LNCaP clone FGC (cell line): ENCODE measurements at regions not wholly inside any gene's neighbourhood (a gene's known extent, or its start where the extent isn't known, plus 50 kb on each side); places are given as distances from the start of the nearest gene placed in this dataset.
A peak's percentile ranks its signal among the peaks of the same experiment; 100 is the strongest.

Experiments
- DNase-seq: peaks from one replicate; pipeline ENCODE4 v3.0.0-alpha.2; 2011; ENCODE audit warnings: low read depth
- H3K4me3 ChIP-seq: 2 replicates; pipeline ENCODE4 v1.5.1; 2011; ENCODE audit warnings: mild to moderate bottlenecking, low read depth, low read length, control low read depth
- CTCF ChIP-seq: IDR thresholded peaks from 2 replicates; pipeline ENCODE4 v1.5.1; 2012; ENCODE audit warnings: mild to moderate bottlenecking; ENCODE audit not compliant: control insufficient read depth, insufficient read depth; ENCODE audit errors: extremely low read depth

DNA sequence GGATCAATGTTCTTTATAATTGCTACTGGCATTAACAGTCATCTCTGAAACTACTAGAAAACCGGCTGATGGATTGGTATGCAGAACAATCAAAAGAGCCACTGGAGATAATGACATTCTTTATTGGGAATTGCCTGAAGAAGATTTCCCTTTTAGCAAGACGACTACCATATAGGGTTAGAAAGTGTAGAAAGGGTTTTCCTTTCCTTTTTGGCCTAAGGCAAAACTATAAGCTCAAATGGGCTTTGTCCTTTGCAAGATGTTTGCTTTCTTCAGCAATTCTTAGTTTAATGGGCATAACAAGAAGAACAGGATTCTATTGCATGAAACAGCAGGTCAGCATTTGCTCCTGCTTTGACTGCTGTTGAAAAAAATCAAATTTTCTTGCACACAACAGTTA lies 214.2 kb upstream of the PCDH10 start:
- H3K4me3 ChIP-seq = no peak overlapping the region
- no peak for TF ChIP-seq CTCF
- DNase-seq = peak; percentile 14

GRCh38 chr4:132955146-132955545 lies 193.9 kb upstream of the PCDH10 start:
- no peak for TF ChIP-seq CTCF
- no peak overlapping the region for H3K4me3 ChIP-seq
- DNase-seq = no peak

DNA sequence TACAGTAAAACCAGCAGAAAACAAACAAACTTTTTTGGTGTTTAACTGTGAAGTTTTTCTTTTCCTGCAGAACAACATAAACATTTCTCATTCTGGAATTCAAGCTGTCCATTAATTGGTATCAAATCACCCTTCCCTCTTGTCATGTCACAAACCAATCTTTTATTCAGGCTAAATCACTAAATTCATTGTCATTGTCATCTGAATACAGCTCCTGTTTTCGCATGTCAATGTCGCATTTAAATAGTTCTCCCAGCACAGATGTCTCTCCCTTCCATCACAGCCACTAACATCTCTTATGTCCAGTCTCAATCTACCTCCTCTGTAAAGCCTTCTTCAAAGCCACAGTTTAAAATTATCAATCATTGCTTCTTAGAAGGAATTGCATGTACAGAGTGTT lies 192.1 kb upstream of the PCDH10 start:
- DNase-seq = no peak
- TF ChIP-seq CTCF = no peak
- no peak overlapping the region for H3K4me3 ChIP-seq

GRCh38 chr4:132958457-132959263 lies 190.4 kb upstream of the PCDH10 start:
- no peak overlapping the region for H3K4me3 ChIP-seq
- no peak for TF ChIP-seq CTCF
- no peak for DNase-seq

DNA sequence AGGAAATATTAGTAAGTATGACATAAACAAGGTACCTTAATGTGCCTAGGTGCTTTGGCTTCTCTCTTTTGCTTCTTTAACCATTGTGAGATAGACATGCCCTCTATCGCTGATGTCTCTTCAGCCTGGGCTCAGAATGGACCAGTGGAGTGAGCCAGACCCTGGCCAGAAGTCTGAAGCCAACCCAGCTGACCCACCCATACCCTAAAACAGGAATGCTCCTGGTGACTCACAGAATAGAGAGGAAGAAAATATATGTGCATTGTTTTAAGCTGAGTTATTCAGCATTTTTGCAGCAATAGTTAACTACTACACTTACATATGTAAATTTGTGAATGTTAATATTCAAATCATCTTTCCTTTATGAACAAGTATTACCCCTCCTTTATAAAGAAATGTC lies 167.5 kb upstream of the PCDH10 start:
- no peak for DNase-seq
- no peak for TF ChIP-seq CTCF
- H3K4me3 ChIP-seq = no peak overlapping the region

DNA sequence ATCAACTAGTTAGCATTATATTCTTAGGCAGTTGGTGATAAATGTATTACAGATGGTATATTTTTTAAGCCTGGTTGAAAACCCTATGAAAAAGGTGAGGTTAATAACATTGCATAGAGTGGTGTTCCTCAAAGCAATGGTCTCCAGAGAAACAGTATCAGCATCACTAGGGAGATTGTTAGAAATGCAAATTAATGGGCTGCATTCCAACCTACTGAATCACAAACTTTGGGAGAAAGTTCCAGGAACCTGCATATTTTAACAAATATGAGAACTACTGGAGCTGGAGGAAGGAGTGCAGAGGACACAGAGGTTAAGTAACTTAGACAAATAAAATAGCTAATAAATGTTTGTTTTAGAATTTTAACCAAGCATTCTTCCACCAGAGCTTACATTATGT lies 166.9 kb upstream of the PCDH10 start:
- no peak for DNase-seq
- H3K4me3 ChIP-seq = no peak overlapping the region
- no peak for TF ChIP-seq CTCF

DNA sequence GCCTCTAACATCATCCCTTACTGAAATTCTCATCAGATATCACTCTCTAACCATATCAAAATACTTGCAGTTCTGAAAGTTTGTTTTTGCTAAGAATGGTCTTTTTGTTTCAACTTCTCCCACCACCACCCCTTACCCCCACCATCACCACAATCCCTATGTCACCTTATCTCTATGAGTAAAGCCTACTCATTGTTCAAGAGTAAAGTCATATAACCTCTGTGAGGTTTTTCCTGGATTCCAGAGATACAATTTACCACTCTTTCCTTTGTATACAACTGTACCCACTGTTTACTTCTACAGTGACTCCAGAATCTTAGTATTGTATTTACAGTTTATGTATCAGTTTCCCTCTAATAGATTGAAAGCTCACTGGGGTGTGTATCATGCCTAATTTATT lies 158.0 kb upstream of the PCDH10 start:
- DNase-seq = no peak
- no peak for TF ChIP-seq CTCF
- no peak overlapping the region for H3K4me3 ChIP-seq
